Endothelial cell of umbilical vein (primary cell): ENCODE measurements at regions not wholly inside any gene's neighbourhood (a gene's known extent, or its start where the extent isn't known, plus 50 kb on each side); places are given as distances from the start of the nearest gene placed in this dataset.

Source experiments
- BruUV-seq: library from RNA; stranded (reverse); fragments of 400-500 nt; replicated peaks from 2 replicates; lab custom pipeline; 2021; lab: Mats Ljungman, UMichigan
- CTCF ChIA-PET: fragments of 300-600, 350-600 bp; sonication (Branson Sonifier 250); formaldehyde crosslinking; loops from one replicate; lab custom pipeline; 2021; ENCODE audit warnings: antibody characterized with exemption, inconsistent platforms; lab: Charles Lee
- POLR2A ChIA-PET: fragments of 300-600, 350-600 bp; sonication (Branson Sonifier 250); formaldehyde crosslinking; loops from one replicate; lab custom pipeline; 2021; ENCODE audit warnings: antibody characterized with exemption, inconsistent platforms; lab: Charles Lee
- DNase-seq: peaks from one replicate; pipeline ENCODE4 v3.0.0-alpha.2; 2011; ENCODE audit warnings: low read depth, low spot score
- FAIRE-seq: peaks from 2 replicates; lab custom pipeline; 2011; peaks lifted over from hg19 to GRCh38; lab: Jason Lieb, UNC
- H2AFZ ChIP-seq: 2 replicates; pipeline ENCODE4 v1.6.0; 2012; ENCODE audit warnings: low read depth, low read length, control low read depth, inconsistent platforms
- H3K27ac ChIP-seq: 2 replicates; pipeline ENCODE4 v1.5.1; 2011; ENCODE audit warnings: low read depth, mild to moderate bottlenecking, control low read depth, low read length, moderate library complexity; ENCODE audit not compliant: insufficient read depth
- H3K27me3 ChIP-seq, 2 experiments: 2 replicates each; pipeline versions ENCODE4 v1.6.0 to v1.6.1; 2011; ENCODE audit warnings: low read length in 2 of 2, mixed read lengths in 1 of 2; ENCODE audit not compliant: control insufficient read depth in 2 of 2, insufficient read depth in 2 of 2
- H3K36me3 ChIP-seq, 2 experiments: 2 replicates in 1 of 2; 3 replicates in 1 of 2; pipeline ENCODE4 v1.5.1; 2011; ENCODE audit warnings: low read length in 2 of 2, mild to moderate bottlenecking in 1 of 2, moderate library complexity in 1 of 2; ENCODE audit not compliant: control insufficient read depth in 2 of 2, insufficient read depth in 2 of 2; ENCODE audit errors: extremely low read depth in 1 of 2
- H3K4me1 ChIP-seq: 3 replicates; pipeline ENCODE4 v1.5.1; 2011; ENCODE audit warnings: mild to moderate bottlenecking, low read length; ENCODE audit not compliant: control insufficient read depth, insufficient read depth; ENCODE audit errors: extremely low read depth
- H3K4me2 ChIP-seq: 2 replicates; pipeline ENCODE4 v1.6.1; 2011; ENCODE audit warnings: low read length, control low read depth, mixed read lengths; ENCODE audit not compliant: insufficient read depth
- H3K4me3 ChIP-seq, 3 experiments: fragments of 200-600 bp in 1 of 3; sonication (generic), shearing (Covaris generic) in 1 of 3; replicated peaks in 1 of 3; 2 replicates each; pipeline ENCODE4 v1.5.1; 2011 to 2016; ENCODE audit warnings: control low read depth in 3 of 3, low read length in 3 of 3, mild to moderate bottlenecking in 2 of 3, inconsistent platforms in 1 of 3, low read depth in 1 of 3, moderate library complexity in 1 of 3; ENCODE audit not compliant: insufficient read depth in 1 of 3
- H3K79me2 ChIP-seq: 2 replicates; pipeline ENCODE4 v1.6.0; 2012; ENCODE audit warnings: low read length, inconsistent platforms; ENCODE audit not compliant: control insufficient read depth, insufficient read depth
- H3K9ac ChIP-seq: replicated peaks from 2 replicates; pipeline ENCODE3; 2011; ENCODE audit warnings: low read length, control low read depth; ENCODE audit not compliant: insufficient read depth; ENCODE audit errors: extremely low read depth
- H3K9me1 ChIP-seq: replicated peaks from 3 replicates; pipeline ENCODE4 v1.6.0; 2011; ENCODE audit warnings: mild to moderate bottlenecking, low read length; ENCODE audit not compliant: control insufficient read depth, insufficient read depth; ENCODE audit errors: extremely low read depth
- H3K9me3 ChIP-seq: replicated peaks from 2 replicates; pipeline ENCODE4 v1.5.1; 2012; ENCODE audit warnings: low read length, inconsistent platforms; ENCODE audit not compliant: control insufficient read depth, insufficient read depth
- H4K20me1 ChIP-seq: replicated peaks from 2 replicates; pipeline ENCODE3; 2011; ENCODE audit warnings: mild to moderate bottlenecking, low read length; ENCODE audit not compliant: control insufficient read depth, insufficient read depth; ENCODE audit errors: extremely low read depth
- EZH2 ChIP-seq: IDR thresholded peaks from 2 replicates; pipeline ENCODE4 v1.6.1; 2012; ENCODE audit warnings: borderline replicate concordance, low read depth, mild to moderate bottlenecking, moderate library complexity, low read length, inconsistent platforms; ENCODE audit not compliant: severe bottlenecking
- FOS ChIP-seq: IDR thresholded peaks from 2 replicates; pipeline ENCODE4 v1.6.1; 2011; ENCODE audit warnings: mild to moderate bottlenecking, low read length, moderate library complexity, borderline replicate concordance; ENCODE audit not compliant: insufficient read depth
- GATA2 ChIP-seq: IDR thresholded peaks from 2 replicates; pipeline ENCODE4 v1.7.0; 2011; ENCODE audit warnings: low read depth, mild to moderate bottlenecking, moderate library complexity, mixed read lengths, low read length; ENCODE audit not compliant: insufficient read length, insufficient read depth
- JUN ChIP-seq: IDR thresholded peaks from 2 replicates; pipeline ENCODE4 v1.6.1; 2011; ENCODE audit warnings: borderline replicate concordance, low read depth; ENCODE audit not compliant: insufficient read length, insufficient read depth
- MYC ChIP-seq: IDR thresholded peaks from one replicate; pipeline ENCODE4 v1.6.1; 2011; ENCODE audit warnings: mild to moderate bottlenecking, low read depth, low read length
- POLR2A ChIP-seq: IDR thresholded peaks from 2 replicates; pipeline ENCODE4 v1.6.1; 2012; ENCODE audit warnings: low read depth, mild to moderate bottlenecking, control low read depth, low read length
- POLR2AphosphoS5 ChIP-seq: IDR thresholded peaks from 2 replicates; pipeline ENCODE4 v1.6.1; 2012; ENCODE audit warnings: low read depth, mild to moderate bottlenecking, control low read depth, low read length, moderate library complexity; ENCODE audit not compliant: insufficient read depth
- dilution Hi-C: fragments of 300-500 bp; cut with MboI; formaldehyde crosslinking; loops from one replicate; pipeline ENCODE4 v1.15.0; 2019; ENCODE audit warnings: low sequenced_read_pairs; ENCODE audit not compliant: extremely low pct_ligation_motif_present
- intact Hi-C: fragments of 100-400 bp; cut with micrococcal nuclease; formaldehyde crosslinking; loops from one replicate; pipeline ENCODE4 v1.10.0; 2022
- TF ChIP-seq, protein P1 (sequence below), 2 donors: IDR thresholded peaks; 1 replicate in 1 of 2; 2 replicates in 1 of 2; pipeline ENCODE4 v1.5.1; 2011; ENCODE audit warnings: low read length in 2 of 2, mild to moderate bottlenecking in 2 of 2, moderate library complexity in 2 of 2, control low read depth in 1 of 2, inconsistent platforms in 1 of 2, low read depth in 1 of 2; ENCODE audit not compliant: insufficient read depth in 1 of 2; ENCODE audit errors: extremely low read depth in 1 of 2
- TF ChIP-seq, protein P2 (sequence below): IDR thresholded peaks from 2 replicates; pipeline ENCODE4 v1.6.1; 2011; ENCODE audit not compliant: insufficient read depth, insufficient read length

DNA sequence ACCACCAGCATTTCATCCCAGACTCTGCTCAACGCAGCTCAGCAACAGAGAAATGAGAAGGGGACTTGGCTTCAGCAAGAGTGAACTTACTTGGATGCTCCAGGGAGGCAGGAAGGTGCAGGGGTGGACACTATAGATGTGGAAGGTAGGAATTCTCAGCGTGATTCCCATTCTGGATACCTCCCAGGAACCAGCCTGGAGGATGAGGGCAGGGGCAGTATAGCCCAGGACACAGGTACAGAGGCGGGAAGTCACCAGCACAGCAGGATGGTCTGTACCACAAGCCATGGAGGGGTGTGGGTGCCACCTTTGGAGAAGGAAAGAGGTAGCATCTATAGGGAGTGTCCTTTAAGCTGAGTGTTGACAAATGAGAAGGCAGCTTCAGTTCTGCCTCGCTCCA is 1275.2 kb downstream of the TBC1D22A start:
- Histone ChIP-seq H2AFZ (no peak overlapping the region), H3K27me3 (no peaks in the 10 kb centered on the region), H3K9me3 (peaks cover 3% of the 10 kb centered on the region), H3K79me2 (no peaks in the 10 kb centered on the region), H3K4me3 (no peak overlapping the region), H3K4me2 (no peak overlapping the region), H4K20me1 (no peaks in the 10 kb centered on the region), H3K27ac (no peak overlapping the region), H3K36me3 (no peaks in the 10 kb centered on the region), H3K9ac (no peak overlapping the region), H3K9me1 (no peaks in the 10 kb centered on the region), H3K4me1 (no peaks in the 10 kb centered on the region)
- TF ChIP-seq POLR2A, result no peak
- TF ChIP-seq JUN, result no peak
- TF ChIP-seq POLR2AphosphoS5, result no peak
- TF ChIP-seq, protein P1, sequence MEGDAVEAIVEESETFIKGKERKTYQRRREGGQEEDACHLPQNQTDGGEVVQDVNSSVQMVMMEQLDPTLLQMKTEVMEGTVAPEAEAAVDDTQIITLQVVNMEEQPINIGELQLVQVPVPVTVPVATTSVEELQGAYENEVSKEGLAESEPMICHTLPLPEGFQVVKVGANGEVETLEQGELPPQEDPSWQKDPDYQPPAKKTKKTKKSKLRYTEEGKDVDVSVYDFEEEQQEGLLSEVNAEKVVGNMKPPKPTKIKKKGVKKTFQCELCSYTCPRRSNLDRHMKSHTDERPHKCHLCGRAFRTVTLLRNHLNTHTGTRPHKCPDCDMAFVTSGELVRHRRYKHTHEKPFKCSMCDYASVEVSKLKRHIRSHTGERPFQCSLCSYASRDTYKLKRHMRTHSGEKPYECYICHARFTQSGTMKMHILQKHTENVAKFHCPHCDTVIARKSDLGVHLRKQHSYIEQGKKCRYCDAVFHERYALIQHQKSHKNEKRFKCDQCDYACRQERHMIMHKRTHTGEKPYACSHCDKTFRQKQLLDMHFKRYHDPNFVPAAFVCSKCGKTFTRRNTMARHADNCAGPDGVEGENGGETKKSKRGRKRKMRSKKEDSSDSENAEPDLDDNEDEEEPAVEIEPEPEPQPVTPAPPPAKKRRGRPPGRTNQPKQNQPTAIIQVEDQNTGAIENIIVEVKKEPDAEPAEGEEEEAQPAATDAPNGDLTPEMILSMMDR (IDR thresholded peaks at IDR 0.05; ENCODE audit: extremely low read depth in 1 of 2, insufficient read depth in 1 of 2, low read depth in 1 of 2, low read length in 2 of 2), result no peak
- TF ChIP-seq GATA2, result no peak
- TF ChIP-seq EZH2, result no peak
- no peak for TF ChIP-seq MYC
- TF ChIP-seq, protein P2, sequence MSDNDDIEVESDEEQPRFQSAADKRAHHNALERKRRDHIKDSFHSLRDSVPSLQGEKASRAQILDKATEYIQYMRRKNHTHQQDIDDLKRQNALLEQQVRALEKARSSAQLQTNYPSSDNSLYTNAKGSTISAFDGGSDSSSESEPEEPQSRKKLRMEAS, result no peak
- TF ChIP-seq FOS, result no peak
- BruUV-seq, result no TSS peak
- intact Hi-C loops (no loop called here), dilution Hi-C loops (no loop called here)
- POLR2A ChIA-PET, result no interaction called here
- CTCF ChIA-PET, result no interaction called here
- FAIRE-seq (no peak), DNase-seq (no peak)
